PFSK-1 (cell line): ENCODE measurements at regions not wholly inside any gene's neighbourhood (a gene's known extent, or its start where the extent isn't known, plus 50 kb on each side); places are given as distances from the start of the nearest gene placed in this dataset.

ENCODE experiments used
- FOXP2 ChIP-seq: optimal IDR thresholded peaks from 2 replicates; pipeline ENCODE3; 2011; ENCODE audit warnings: borderline replicate concordance, control low read depth, inconsistent platforms; ENCODE audit not compliant: insufficient read depth; ENCODE audit errors: extremely low read length, extremely low read depth
- POLR2AphosphoS5 ChIP-seq: IDR thresholded peaks from 2 replicates; pipeline ENCODE4 v1.6.1; 2012; ENCODE audit warnings: low read depth, mild to moderate bottlenecking, control low read depth, low read length, moderate library complexity
- SIN3A ChIP-seq: IDR thresholded peaks from 2 replicates; pipeline ENCODE4 v1.6.1; 2012; ENCODE audit warnings: mild to moderate bottlenecking, low read length, moderate library complexity, borderline replicate concordance; ENCODE audit not compliant: insufficient read depth
- TAF1 ChIP-seq: IDR thresholded peaks from 2 replicates; pipeline ENCODE4 v1.6.1; 2012; ENCODE audit warnings: low read length, control low read depth, borderline replicate concordance; ENCODE audit not compliant: insufficient read depth
- TF ChIP-seq, protein P1 (sequence below), 2 experiments: IDR thresholded peaks; 2 replicates each; pipeline versions ENCODE4 v1.6.1 to v1.8.0; 2011 to 2012; ENCODE audit warnings: low read depth in 2 of 2, low read length in 2 of 2, control low read depth in 1 of 2, inconsistent platforms in 1 of 2, mild to moderate bottlenecking in 1 of 2, moderate library complexity in 1 of 2; ENCODE audit not compliant: insufficient read depth in 1 of 2

DNA sequence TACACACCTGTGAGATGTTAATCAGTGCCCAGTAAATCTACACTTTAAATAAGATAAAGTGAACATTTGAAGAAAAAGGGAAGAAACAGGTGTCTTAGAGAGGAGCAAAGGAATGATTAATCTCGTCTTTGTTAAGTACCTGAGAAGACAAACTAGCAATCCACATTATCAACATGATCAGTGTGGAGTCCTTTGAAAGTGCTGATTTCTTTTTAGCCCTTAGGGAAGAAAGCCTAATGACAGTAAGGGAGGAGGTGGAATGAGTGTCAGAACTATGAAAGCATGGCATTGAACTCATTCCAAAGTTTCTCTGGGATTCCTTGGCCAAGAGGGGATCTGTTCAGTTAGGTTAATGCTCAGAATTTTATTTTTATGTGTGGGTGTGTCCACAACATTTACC lies 1109.0 kb upstream of the ACO1 start:
- TF ChIP-seq POLR2AphosphoS5 (no peak), SIN3A (no peak), TAF1 (no peak), FOXP2 (no peak)
- TF ChIP-seq, protein P1, sequence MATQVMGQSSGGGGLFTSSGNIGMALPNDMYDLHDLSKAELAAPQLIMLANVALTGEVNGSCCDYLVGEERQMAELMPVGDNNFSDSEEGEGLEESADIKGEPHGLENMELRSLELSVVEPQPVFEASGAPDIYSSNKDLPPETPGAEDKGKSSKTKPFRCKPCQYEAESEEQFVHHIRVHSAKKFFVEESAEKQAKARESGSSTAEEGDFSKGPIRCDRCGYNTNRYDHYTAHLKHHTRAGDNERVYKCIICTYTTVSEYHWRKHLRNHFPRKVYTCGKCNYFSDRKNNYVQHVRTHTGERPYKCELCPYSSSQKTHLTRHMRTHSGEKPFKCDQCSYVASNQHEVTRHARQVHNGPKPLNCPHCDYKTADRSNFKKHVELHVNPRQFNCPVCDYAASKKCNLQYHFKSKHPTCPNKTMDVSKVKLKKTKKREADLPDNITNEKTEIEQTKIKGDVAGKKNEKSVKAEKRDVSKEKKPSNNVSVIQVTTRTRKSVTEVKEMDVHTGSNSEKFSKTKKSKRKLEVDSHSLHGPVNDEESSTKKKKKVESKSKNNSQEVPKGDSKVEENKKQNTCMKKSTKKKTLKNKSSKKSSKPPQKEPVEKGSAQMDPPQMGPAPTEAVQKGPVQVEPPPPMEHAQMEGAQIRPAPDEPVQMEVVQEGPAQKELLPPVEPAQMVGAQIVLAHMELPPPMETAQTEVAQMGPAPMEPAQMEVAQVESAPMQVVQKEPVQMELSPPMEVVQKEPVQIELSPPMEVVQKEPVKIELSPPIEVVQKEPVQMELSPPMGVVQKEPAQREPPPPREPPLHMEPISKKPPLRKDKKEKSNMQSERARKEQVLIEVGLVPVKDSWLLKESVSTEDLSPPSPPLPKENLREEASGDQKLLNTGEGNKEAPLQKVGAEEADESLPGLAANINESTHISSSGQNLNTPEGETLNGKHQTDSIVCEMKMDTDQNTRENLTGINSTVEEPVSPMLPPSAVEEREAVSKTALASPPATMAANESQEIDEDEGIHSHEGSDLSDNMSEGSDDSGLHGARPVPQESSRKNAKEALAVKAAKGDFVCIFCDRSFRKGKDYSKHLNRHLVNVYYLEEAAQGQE (IDR thresholded peaks at IDR 0.05; ENCODE audit: insufficient read depth in 1 of 2, low read depth in 2 of 2, low read length in 2 of 2) = no peak
